ENCODE measurements at regions not wholly inside any gene's neighbourhood (a gene's known extent, or its start where the extent isn't known, plus 50 kb on each side); places are given as distances from the start of the nearest gene placed in this dataset.

DNA sequence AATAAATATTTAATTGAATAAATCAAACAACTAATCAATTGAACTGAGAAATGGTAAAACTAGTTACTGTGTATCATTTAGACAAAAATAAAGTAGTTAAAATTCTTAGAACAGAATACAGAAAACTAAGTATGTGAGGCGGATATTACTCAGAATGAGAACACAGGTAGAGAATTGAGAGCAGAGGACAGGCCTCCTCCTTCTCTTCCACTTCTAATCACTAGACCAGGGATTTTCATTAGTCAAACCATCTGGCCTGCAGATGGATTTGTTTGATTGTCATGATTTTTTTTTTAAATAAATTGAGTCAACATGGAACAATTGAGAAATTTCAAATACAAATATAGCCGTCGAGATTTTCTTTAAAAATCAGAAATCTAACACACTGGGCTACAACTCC is 198.6 kb upstream of the HMHB1 start:
- no peak for DNase-seq
- H3K27me3 ChIP-seq = no peaks in the 10 kb centered on the region
- H3K27ac ChIP-seq = no peak overlapping the region
- no peaks in the 10 kb centered on the region for H3K9me3 ChIP-seq
- intact Hi-C loops (cut with DNase I; ENCODE audit: low total_unique reads) = no loop called here
- no peak overlapping the region for H3K4me3 ChIP-seq
- no peaks in the 10 kb centered on the region for H3K4me1 ChIP-seq
- TF ChIP-seq, protein P1, sequence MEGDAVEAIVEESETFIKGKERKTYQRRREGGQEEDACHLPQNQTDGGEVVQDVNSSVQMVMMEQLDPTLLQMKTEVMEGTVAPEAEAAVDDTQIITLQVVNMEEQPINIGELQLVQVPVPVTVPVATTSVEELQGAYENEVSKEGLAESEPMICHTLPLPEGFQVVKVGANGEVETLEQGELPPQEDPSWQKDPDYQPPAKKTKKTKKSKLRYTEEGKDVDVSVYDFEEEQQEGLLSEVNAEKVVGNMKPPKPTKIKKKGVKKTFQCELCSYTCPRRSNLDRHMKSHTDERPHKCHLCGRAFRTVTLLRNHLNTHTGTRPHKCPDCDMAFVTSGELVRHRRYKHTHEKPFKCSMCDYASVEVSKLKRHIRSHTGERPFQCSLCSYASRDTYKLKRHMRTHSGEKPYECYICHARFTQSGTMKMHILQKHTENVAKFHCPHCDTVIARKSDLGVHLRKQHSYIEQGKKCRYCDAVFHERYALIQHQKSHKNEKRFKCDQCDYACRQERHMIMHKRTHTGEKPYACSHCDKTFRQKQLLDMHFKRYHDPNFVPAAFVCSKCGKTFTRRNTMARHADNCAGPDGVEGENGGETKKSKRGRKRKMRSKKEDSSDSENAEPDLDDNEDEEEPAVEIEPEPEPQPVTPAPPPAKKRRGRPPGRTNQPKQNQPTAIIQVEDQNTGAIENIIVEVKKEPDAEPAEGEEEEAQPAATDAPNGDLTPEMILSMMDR (IDR thresholded peaks at IDR 0.05) = no peak
- no peak for TF ChIP-seq POLR2A (IDR thresholded peaks at IDR 0.05)
- no peaks in the 10 kb centered on the region for H3K36me3 ChIP-seq

DNA sequence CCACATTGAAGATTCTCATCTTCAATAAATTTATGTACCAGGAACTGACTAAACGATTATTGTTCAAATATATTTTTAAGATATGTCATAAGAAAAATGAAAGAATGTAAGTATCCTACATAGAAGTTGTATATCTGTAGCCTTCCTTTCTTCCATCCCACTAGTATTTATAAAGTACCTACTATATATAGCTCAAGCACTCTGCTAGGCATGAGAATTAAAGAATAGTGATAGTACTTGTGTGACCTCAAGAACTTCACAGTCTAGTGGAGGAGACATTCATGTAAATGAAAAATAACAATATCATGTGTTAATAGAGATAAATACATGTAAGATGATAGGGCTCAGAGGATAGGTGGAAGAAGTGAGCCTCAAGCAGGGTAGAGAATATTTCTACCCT is 201.0 kb upstream of the HMHB1 start:
- Histone ChIP-seq H3K9me3 (no peaks in the 10 kb centered on the region), H3K4me1 (no peaks in the 10 kb centered on the region), H3K27me3 (no peaks in the 10 kb centered on the region), H3K36me3 (no peaks in the 10 kb centered on the region), H3K27ac (no peak overlapping the region), H3K4me3 (no peak overlapping the region)
- intact Hi-C loops (cut with DNase I; ENCODE audit: low total_unique reads) = no loop called here
- no peak for DNase-seq
- TF ChIP-seq, protein P1 (IDR thresholded peaks at IDR 0.05) = no peak
- TF ChIP-seq POLR2A (IDR thresholded peaks at IDR 0.05) = no peak

DNA sequence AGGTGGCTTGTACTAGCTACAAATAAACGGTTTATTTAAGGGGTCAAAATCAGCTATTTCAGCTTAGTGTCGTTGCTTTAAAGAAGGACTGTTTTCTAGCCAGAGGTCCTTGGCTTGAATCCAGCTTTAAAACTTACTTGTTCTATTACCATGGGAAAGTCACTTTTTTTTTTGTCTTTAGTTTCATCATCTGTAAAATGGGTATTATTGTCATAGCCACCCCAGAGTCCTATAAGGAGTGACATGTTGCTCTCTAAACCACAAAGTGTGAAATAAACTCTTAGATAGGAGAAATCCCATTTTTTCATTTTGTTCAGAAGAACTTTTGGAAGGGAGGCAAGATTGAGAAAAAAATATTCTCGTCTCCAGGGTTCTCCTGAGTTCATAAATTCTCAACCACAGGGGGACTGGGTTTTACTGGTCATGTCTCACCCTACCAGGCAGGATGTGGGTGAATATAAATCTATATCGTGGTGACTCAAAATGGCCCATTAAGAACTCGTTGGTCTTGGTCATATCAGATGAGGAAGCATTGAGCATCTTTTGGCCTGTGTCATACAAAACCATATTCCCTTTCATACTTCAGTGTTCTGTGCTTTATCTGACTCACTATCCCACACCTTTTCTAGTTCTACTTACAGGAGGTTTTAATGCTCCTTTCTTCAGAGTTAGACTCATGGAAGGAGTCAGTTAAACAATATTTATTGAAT is 202.7 kb upstream of the NR3C1 start:
- DNase-seq = no peak
- Histone ChIP-seq H3K4me3 (no peak overlapping the region), H3K36me3 (no peaks in the 10 kb centered on the region), H3K9me3 (no peaks in the 10 kb centered on the region), H3K4me1 (no peaks in the 10 kb centered on the region), H3K27me3 (no peaks in the 10 kb centered on the region), H3K27ac (no peak overlapping the region)
- TF ChIP-seq, protein P1 (IDR thresholded peaks at IDR 0.05) = no peak
- no peak for TF ChIP-seq POLR2A (IDR thresholded peaks at IDR 0.05)
- intact Hi-C loops (cut with DNase I; ENCODE audit: low total_unique reads) = no loop called here

DNA sequence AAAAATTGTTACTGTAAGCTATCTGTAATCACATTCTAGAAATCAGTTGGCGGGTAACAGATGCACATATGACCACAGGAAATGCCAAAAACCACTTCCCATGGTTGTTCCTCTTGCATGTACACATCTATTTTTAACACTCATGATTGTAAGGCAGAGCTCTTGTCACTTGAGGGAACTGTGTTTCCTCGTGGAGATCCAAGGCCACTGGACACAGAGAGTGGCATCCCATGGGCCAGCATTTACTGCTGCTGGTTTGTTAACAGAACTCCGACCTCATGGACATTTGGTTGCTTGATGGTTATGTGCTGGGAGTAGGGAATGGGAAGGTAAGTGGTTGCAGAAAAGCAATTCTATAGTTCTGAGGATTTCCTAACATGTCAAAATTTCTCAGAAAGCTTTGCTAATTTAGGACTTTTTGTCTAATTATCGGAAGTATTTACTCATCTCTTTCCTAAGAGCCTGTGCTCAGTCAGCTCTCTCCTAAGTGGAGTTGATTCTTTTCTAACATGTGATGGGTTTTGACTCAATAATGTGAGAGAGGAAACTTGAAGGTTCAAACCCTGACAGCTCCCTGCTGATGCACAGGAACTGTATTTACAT is 202.0 kb upstream of the NR3C1 start:
- Histone ChIP-seq H3K9me3 (no peaks in the 10 kb centered on the region), H3K4me1 (no peaks in the 10 kb centered on the region), H3K36me3 (no peaks in the 10 kb centered on the region), H3K27ac (no peak overlapping the region), H3K27me3 (no peaks in the 10 kb centered on the region), H3K4me3 (no peak overlapping the region)
- intact Hi-C loops (cut with DNase I; ENCODE audit: low total_unique reads) = no loop called here
- no peak for DNase-seq
- no peak for TF ChIP-seq POLR2A (IDR thresholded peaks at IDR 0.05)
- TF ChIP-seq, protein P1 (IDR thresholded peaks at IDR 0.05) = no peak

DNA sequence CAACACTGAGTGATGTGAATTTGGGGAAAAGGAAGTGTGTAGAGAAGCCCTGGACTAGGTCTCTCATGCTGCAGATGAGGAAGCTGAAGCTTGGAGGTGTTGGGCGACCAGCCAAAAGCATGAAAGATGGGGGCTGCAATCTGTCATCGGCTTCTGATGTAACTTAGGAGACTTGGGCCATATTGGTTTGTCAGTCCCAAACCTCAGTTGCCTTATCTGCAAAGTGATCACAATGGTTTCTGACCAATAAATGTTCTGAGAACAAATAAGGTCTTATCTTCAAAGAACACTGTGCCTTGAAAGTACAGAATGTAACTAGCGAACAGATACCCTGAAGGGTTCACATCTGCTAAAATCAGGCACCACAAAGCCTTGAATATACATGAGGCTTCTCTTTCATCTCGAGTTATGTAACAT is 198.4 kb upstream of the NR3C1 start:
- intact Hi-C loops (cut with DNase I; ENCODE audit: low total_unique reads) = no loop called here
- no peak for TF ChIP-seq POLR2A (IDR thresholded peaks at IDR 0.05)
- TF ChIP-seq, protein P1 (IDR thresholded peaks at IDR 0.05) = no peak
- H3K36me3 ChIP-seq = no peaks in the 10 kb centered on the region
- H3K27me3 ChIP-seq = no peaks in the 10 kb centered on the region
- DNase-seq = no peak
- no peaks in the 10 kb centered on the region for H3K9me3 ChIP-seq
- H3K4me3 ChIP-seq = no peak overlapping the region
- no peak overlapping the region for H3K27ac ChIP-seq
- no peaks in the 10 kb centered on the region for H3K4me1 ChIP-seq

Data from uterus (tissue), 3 donors.